Neuronal stem cell (in vitro differentiated cells): ENCODE measurements at regions not wholly inside any gene's neighbourhood (a gene's known extent, or its start where the extent isn't known, plus 50 kb on each side); places are given as distances from the start of the nearest gene placed in this dataset.
"Not testable (repeated sequence)": the region's sequence is repeated elsewhere in the genome, so short reads cannot be mapped to it uniquely, and the experiment has no call there.

Source experiments
- DNase-seq: peaks from one replicate; pipeline ENCODE4 v3.0.0-alpha.2; 2013; ENCODE audit warnings: low spot score
- H2AFZ ChIP-seq: one replicate; pipeline ENCODE4 v1.6.1; 2013; ENCODE audit warnings: mild to moderate bottlenecking, low read length, inconsistent platforms
- H2AK5ac ChIP-seq: 2 replicates; pipeline ENCODE4 v1.6.1; 2013; ENCODE audit warnings: low read depth, mild to moderate bottlenecking, inconsistent platforms, low read length, moderate library complexity, mixed read lengths
- H2BK120ac ChIP-seq: 2 replicates; pipeline ENCODE4 v1.6.1; 2013; ENCODE audit warnings: low read depth, mild to moderate bottlenecking, inconsistent platforms, low read length, moderate library complexity, mixed read lengths
- H2BK12ac ChIP-seq: one replicate; pipeline ENCODE4 v1.6.1; 2013; ENCODE audit warnings: low read length, inconsistent platforms
- H2BK15ac ChIP-seq: 2 replicates; pipeline ENCODE4 v1.6.1; 2013; ENCODE audit warnings: mild to moderate bottlenecking, low read length, inconsistent platforms, mixed read lengths
- H2BK5ac ChIP-seq: one replicate; pipeline ENCODE4 v1.6.1; 2013; ENCODE audit warnings: inconsistent platforms, mild to moderate bottlenecking, low read length, moderate library complexity
- H3K14ac ChIP-seq: one replicate; pipeline ENCODE4 v1.6.1; 2013; ENCODE audit warnings: low read length, inconsistent platforms
- H3K18ac ChIP-seq: 2 replicates; pipeline ENCODE4 v1.6.1; 2013; ENCODE audit warnings: low read length, inconsistent platforms
- H3K23ac ChIP-seq: 2 replicates; pipeline ENCODE4 v1.6.1; 2013; ENCODE audit warnings: low read depth, mild to moderate bottlenecking, mixed read lengths, low read length, inconsistent platforms; ENCODE audit not compliant: poor library complexity
- H3K27ac ChIP-seq: replicated peaks from 3 replicates; pipeline ENCODE4 v1.5.1; 2013; ENCODE audit warnings: low read length, inconsistent platforms
- H3K27me3 ChIP-seq, 3 experiments: 2 replicates each; pipeline ENCODE4 v1.6.1; 2013; ENCODE audit warnings: low read length in 3 of 3, mild to moderate bottlenecking in 2 of 3, inconsistent platforms in 1 of 3, low read depth in 1 of 3, mixed read lengths in 1 of 3, moderate library complexity in 1 of 3; ENCODE audit not compliant: control insufficient read depth in 3 of 3, insufficient read depth in 3 of 3
- H3K36me3 ChIP-seq, 2 donors: replicated peaks in 1 of 2; 2 replicates each; pipeline ENCODE4 v1.6.1; 2013; ENCODE audit warnings: low read length in 2 of 2; ENCODE audit not compliant: control insufficient read depth in 2 of 2, insufficient read depth in 2 of 2
- H3K4ac ChIP-seq: 2 replicates; pipeline ENCODE4 v1.6.1; 2013; ENCODE audit warnings: inconsistent platforms, mild to moderate bottlenecking, low read length, moderate library complexity
- H3K4me1 ChIP-seq, 2 donors: 1 replicate in 1 of 2; 2 replicates in 1 of 2; pipeline ENCODE4 v1.6.1; 2013; ENCODE audit warnings: low read length in 2 of 2, low read depth in 1 of 2; ENCODE audit not compliant: control insufficient read depth in 2 of 2, insufficient read depth in 1 of 2
- H3K4me2 ChIP-seq: one replicate; pipeline ENCODE4 v1.6.1; 2013; ENCODE audit warnings: mild to moderate bottlenecking, low read length, inconsistent platforms; ENCODE audit not compliant: insufficient read depth, poor library complexity, severe bottlenecking
- H3K4me3 ChIP-seq, 2 donors: 2 replicates each; pipeline ENCODE4 v1.5.1; 2013; ENCODE audit warnings: low read length in 2 of 2, mild to moderate bottlenecking in 2 of 2, inconsistent platforms in 1 of 2, moderate library complexity in 1 of 2
- H3K79me1 ChIP-seq: one replicate; pipeline ENCODE4 v1.6.1; 2013; ENCODE audit warnings: low read depth, mild to moderate bottlenecking, inconsistent platforms, low read length, moderate library complexity
- H3K9ac ChIP-seq: one replicate; pipeline ENCODE4 v1.6.1; 2013; ENCODE audit warnings: mild to moderate bottlenecking, low read depth, low read length, inconsistent platforms; ENCODE audit not compliant: poor library complexity
- H3K9me3 ChIP-seq, 2 donors: replicated peaks in 1 of 2; 2 replicates each; pipeline versions ENCODE3 to v1.6.1; 2013; ENCODE audit warnings: low read length in 2 of 2, mild to moderate bottlenecking in 2 of 2, inconsistent platforms in 1 of 2, low read depth in 1 of 2, mixed read lengths in 1 of 2, moderate library complexity in 1 of 2; ENCODE audit not compliant: control insufficient read depth in 2 of 2, insufficient read depth in 1 of 2
- H4K8ac ChIP-seq: one replicate; pipeline ENCODE4 v1.6.1; 2013; ENCODE audit warnings: low read depth, mild to moderate bottlenecking, inconsistent platforms, low read length, moderate library complexity
- H4K91ac ChIP-seq: one replicate; pipeline ENCODE4 v1.6.1; 2013; ENCODE audit warnings: low read length, low read depth, mild to moderate bottlenecking, inconsistent platforms; ENCODE audit not compliant: poor library complexity
- WGBS, 2 donors: extraction: QIAGEN DNeasy Blood & Tissue Kit; methylation state at CpG; one replicate each; pipeline ENCODE4 v1.1.7; 2013; ENCODE audit warnings: missing lambda C conversion rate in 2 of 2, mixed read lengths in 1 of 2; ENCODE audit not compliant: insufficient read length in 2 of 2, insufficient replicate concordance in 1 of 2; ENCODE audit errors: extremely low coverage in 2 of 2; 5-methylcytosine and 5-hydroxymethylcytosine counted together

- Histone ChIP-seq H3K27ac (no peak overlapping the region), H3K23ac (no peak overlapping the region), H2BK120ac (no peak overlapping the region), H2BK15ac (no peak overlapping the region), H3K18ac (no peak overlapping the region), H2BK12ac (no peak overlapping the region), H4K8ac (no peak overlapping the region), H3K79me1 (peaks cover 2% of the 10 kb centered on the region), H3K4me2 (no peak overlapping the region), H3K9ac (no peak overlapping the region), H3K4ac (no peak overlapping the region), H2BK5ac (no peak overlapping the region), H4K91ac (no peak overlapping the region), H3K4me1 (no peaks in the 10 kb centered on the region), H2AFZ (no peak overlapping the region), H3K14ac (no peak overlapping the region), H3K4me3 (no peak overlapping the region), H3K36me3 (no peaks in the 10 kb centered on the region), H3K9me3 (no peaks in the 10 kb centered on the region), H3K27me3 (peaks cover 0 to 2% (median 0%) of the 10 kb centered on the region in 3 experiments), H2AK5ac (no peak overlapping the region)
- DNase-seq, result no peak
These were observed 298.3 kb upstream of the EXOC2 start for GRCh38 chr6:991192-991591.

GRCh38 chr6:984031-984430 lies 291.1 kb upstream of the EXOC2 start:
- DNase-seq, result no peak

GRCh38 chr6:978937-979685 lies 286.2 kb upstream of the EXOC2 start:
- Histone ChIP-seq H2BK120ac (no peak overlapping the region), H4K91ac (no peak overlapping the region), H3K27me3 (no peaks in the 10 kb centered on the region), H2AFZ (no peak overlapping the region), H2BK5ac (no peak overlapping the region), H3K23ac (no peak overlapping the region), H3K4ac (no peak overlapping the region), H3K36me3 (no peaks in the 10 kb centered on the region), H3K27ac (no peak overlapping the region), H3K4me2 (no peak overlapping the region), H3K4me3 (no peak overlapping the region), H3K18ac (no peak overlapping the region), H3K4me1 (no peaks in the 10 kb centered on the region), H3K79me1 (no peaks in the 10 kb centered on the region), H3K9ac (no peak overlapping the region), H2BK12ac (no peak overlapping the region), H2AK5ac (no peak overlapping the region), H2BK15ac (no peak overlapping the region), H3K14ac (no peak overlapping the region), H4K8ac (no peak overlapping the region), H3K9me3 (no peaks in the 10 kb centered on the region)
- no CpG with 5 or more reads among the region's 4 CpGs for WGBS, 2 donors
- no peak for DNase-seq

More at GRCh38 chr6:984031-984430, 291.1 kb upstream of the EXOC2 start:
- Histone ChIP-seq H4K8ac (no peak overlapping the region), H3K14ac (no peak overlapping the region), H3K79me1 (no peaks in the 10 kb centered on the region), H2BK5ac (no peak overlapping the region), H3K27me3 (no peaks in the 10 kb centered on the region), H2AFZ (no peak overlapping the region), H3K4ac (no peak overlapping the region), H2BK15ac (no peak overlapping the region), H4K91ac (no peak overlapping the region), H3K4me2 (no peak overlapping the region), H3K36me3 (no peaks in the 10 kb centered on the region), H3K9ac (no peak overlapping the region), H3K4me3 (no peak overlapping the region), H3K4me1 (no peaks in the 10 kb centered on the region), H3K18ac (no peak overlapping the region), H3K9me3 (no peaks in the 10 kb centered on the region), H2BK12ac (no peak overlapping the region), H2AK5ac (no peak overlapping the region), H3K27ac (no peak overlapping the region), H3K23ac (no peak overlapping the region), H2BK120ac (no peak overlapping the region)
- no CpG with 5 or more reads among the region's 4 CpGs for WGBS, 2 donors

- H3K36me3 ChIP-seq, H2BK5ac ChIP-seq, H3K14ac ChIP-seq, DNase-seq, H3K18ac ChIP-seq, H2BK120ac ChIP-seq, H3K4me2 ChIP-seq, H2BK12ac ChIP-seq, H2BK15ac ChIP-seq, H3K9me3 ChIP-seq, H2AFZ ChIP-seq, H2AK5ac ChIP-seq, H3K27ac ChIP-seq, H3K4me3 ChIP-seq, H4K8ac ChIP-seq, H3K9ac ChIP-seq, H3K23ac ChIP-seq, H3K4me1 ChIP-seq, H4K91ac ChIP-seq, H3K79me1 ChIP-seq, H3K4ac ChIP-seq, H3K27me3 ChIP-seq: not testable (repeated sequence)
These were observed 284.3 kb upstream of the EXOC2 start for GRCh38 chr6:977226-977625.
